Neural crest cell (in vitro differentiated cells): ENCODE measurements at regions not wholly inside any gene's neighbourhood (a gene's known extent, or its start where the extent isn't known, plus 50 kb on each side); places are given as distances from the start of the nearest gene placed in this dataset.

Source experiments
- DNase-seq: peaks from one replicate; pipeline ENCODE4 v3.0.0; 2021; ENCODE audit warnings: low read depth, mixed read lengths, low spot score
- H3K27ac Mint-ChIP-seq: one replicate; pipeline ENCODE4 v1.8.0; 2021; ENCODE audit warnings: mild to moderate bottlenecking, mixed read lengths; ENCODE audit not compliant: unreplicated experiment
- H3K27me3 Mint-ChIP-seq: 2 replicates; pipeline ENCODE4 v1.8.0; 2021; ENCODE audit warnings: low read depth, mild to moderate bottlenecking, mixed read lengths
- H3K36me3 Mint-ChIP-seq: 2 replicates; pipeline ENCODE4 v1.8.0; 2021; ENCODE audit warnings: low read depth, mild to moderate bottlenecking, mixed read lengths
- H3K4me1 Mint-ChIP-seq: 2 replicates; pipeline ENCODE4 v1.8.0; 2021; ENCODE audit warnings: mixed read lengths
- H3K4me3 Mint-ChIP-seq: one replicate; pipeline ENCODE4 v1.8.0; 2021; ENCODE audit warnings: mild to moderate bottlenecking, mixed read lengths
- H3K9me3 Mint-ChIP-seq: 2 replicates; pipeline ENCODE4 v1.8.0; 2021; ENCODE audit warnings: mixed read lengths
- TF ChIP-seq, protein P1 (sequence below): fragments of 200-600 bp; sonication (generic); conservative IDR thresholded peaks from 2 replicates; pipeline ENCODE4 v1.5.0; 2021; ENCODE audit warnings: antibody characterized with exemption, mild to moderate bottlenecking

DNA sequence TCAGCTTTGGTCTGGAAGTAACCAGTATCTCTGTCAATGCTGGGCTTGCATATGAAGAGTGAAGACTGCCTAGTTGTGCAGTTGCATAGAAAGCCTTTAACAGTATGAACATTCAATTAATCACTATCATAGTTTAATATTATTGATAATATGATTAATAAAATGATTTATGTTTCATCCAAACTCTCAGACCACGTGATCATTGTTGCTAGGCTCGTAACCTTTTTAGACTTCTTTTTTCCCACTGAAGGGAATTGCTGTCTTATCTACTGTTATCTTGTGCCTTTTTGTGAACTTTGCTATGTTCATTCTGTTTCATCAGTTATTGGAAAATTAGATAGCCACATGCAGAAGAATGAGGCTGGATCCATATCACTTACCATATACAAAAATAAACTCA is 536.4 kb upstream of the NOVA1 start:
- Mint-ChIP-seq H3K4me1 (no peaks in the 10 kb centered on the region), H3K4me3 (no peak overlapping the region), H3K27me3 (no peaks in the 10 kb centered on the region), H3K36me3 (no peaks in the 10 kb centered on the region), H3K9me3 (no peaks in the 10 kb centered on the region), H3K27ac (no peak overlapping the region)
- TF ChIP-seq, protein P1, sequence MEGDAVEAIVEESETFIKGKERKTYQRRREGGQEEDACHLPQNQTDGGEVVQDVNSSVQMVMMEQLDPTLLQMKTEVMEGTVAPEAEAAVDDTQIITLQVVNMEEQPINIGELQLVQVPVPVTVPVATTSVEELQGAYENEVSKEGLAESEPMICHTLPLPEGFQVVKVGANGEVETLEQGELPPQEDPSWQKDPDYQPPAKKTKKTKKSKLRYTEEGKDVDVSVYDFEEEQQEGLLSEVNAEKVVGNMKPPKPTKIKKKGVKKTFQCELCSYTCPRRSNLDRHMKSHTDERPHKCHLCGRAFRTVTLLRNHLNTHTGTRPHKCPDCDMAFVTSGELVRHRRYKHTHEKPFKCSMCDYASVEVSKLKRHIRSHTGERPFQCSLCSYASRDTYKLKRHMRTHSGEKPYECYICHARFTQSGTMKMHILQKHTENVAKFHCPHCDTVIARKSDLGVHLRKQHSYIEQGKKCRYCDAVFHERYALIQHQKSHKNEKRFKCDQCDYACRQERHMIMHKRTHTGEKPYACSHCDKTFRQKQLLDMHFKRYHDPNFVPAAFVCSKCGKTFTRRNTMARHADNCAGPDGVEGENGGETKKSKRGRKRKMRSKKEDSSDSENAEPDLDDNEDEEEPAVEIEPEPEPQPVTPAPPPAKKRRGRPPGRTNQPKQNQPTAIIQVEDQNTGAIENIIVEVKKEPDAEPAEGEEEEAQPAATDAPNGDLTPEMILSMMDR, result no peak
- no peak for DNase-seq

DNA sequence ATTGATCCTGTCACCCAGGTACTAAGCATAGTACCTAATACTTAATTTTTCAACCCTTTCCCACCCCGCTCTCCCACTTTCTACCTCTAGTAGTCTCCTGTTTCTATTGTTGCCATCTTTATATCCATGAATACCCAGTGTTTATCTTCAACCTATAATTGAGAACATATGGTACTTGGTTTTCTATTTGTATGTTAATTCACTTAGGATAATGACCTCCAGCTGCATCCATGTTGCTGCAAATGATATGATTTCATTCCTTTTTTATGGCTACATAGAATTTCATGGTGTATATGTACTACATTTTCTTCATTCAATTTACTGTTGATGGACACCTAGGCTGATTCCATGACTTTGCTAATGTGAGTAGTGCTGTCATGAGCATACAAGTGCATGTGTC is 547.3 kb upstream of the NOVA1 start:
- H3K27me3 Mint-ChIP-seq, result no peaks in the 10 kb centered on the region
- DNase-seq, result no peak
- peaks cover 4% of the 10 kb centered on the region for H3K4me1 Mint-ChIP-seq
- peaks cover 10% of the 10 kb centered on the region for H3K9me3 Mint-ChIP-seq
- TF ChIP-seq, protein P1, result no peak
- no peak overlapping the region for H3K4me3 Mint-ChIP-seq
- H3K27ac Mint-ChIP-seq, result no peak overlapping the region
- no peaks in the 10 kb centered on the region for H3K36me3 Mint-ChIP-seq

DNA sequence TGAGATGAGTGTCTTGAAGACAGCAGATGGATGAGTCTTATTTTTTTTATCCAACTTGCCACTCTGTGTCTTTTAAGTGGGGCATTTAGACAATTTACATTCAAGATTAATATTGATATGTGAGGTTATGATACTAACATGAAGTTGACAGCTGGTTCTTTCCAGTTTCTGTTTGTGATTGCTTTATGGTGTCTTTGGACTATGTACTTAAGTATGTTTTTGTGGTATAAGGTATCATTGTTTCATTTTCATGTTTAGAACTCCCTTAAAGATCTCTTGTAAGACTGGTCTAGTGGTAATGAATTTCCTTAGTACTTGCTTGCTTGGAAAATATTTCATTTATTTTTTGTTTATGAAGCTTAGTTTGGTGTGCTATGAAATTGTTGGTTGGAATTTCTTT is 550.3 kb upstream of the NOVA1 start:
- peaks cover 14% of the 10 kb centered on the region for H3K9me3 Mint-ChIP-seq
- no peak for DNase-seq
- no peaks in the 10 kb centered on the region for H3K27me3 Mint-ChIP-seq
- peaks cover 4% of the 10 kb centered on the region for H3K4me1 Mint-ChIP-seq
- TF ChIP-seq, protein P1, result no peak
- no peak overlapping the region for H3K27ac Mint-ChIP-seq
- H3K36me3 Mint-ChIP-seq, result no peaks in the 10 kb centered on the region
- H3K4me3 Mint-ChIP-seq, result no peak overlapping the region

DNA sequence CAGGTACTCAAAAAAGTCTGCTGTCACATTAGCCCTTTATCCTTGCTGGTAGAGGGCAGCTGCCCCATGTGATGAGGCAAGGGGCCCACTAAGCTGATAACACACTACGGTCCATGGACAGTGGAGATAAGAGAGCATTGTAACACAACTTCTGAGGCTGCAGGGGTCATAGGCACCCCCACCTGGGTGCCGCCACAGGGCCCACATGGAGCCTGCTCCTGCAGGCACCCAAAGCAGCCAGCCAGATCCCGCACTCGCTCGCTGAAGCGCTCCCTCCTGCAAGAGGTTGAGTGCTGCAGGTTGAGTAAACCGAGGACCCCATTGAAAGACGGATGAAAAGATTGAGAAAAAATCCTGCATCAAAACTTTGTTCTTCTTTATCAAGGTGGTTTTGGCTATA is 566.3 kb upstream of the NOVA1 start:
- DNase-seq, result no peak
- Mint-ChIP-seq H3K27ac (no peak overlapping the region), H3K4me1 (no peaks in the 10 kb centered on the region), H3K36me3 (peaks cover 7% of the 10 kb centered on the region), H3K9me3 (peaks cover 5% of the 10 kb centered on the region), H3K4me3 (no peak overlapping the region), H3K27me3 (no peaks in the 10 kb centered on the region)
- TF ChIP-seq, protein P1, result no peak

DNA sequence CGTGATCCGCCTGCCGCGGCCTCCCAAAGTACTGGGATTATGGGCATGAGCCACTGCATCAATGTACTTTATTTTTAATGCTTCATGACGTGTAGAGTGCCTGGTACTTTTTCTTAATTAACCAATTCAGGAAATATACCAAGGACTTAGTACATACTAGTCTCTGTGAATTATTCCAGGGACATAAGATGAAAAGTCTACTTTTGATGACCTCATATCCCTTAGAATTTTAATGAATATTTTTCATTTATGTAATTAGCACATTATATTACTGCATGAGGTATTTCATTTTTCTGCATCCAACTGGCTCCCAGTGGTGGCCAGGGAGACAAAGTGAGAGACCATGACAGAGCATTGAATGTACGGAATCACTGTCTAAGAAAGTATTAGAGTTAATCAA is 577.7 kb upstream of the NOVA1 start:
- H3K36me3 Mint-ChIP-seq, result no peaks in the 10 kb centered on the region
- no peak overlapping the region for H3K27ac Mint-ChIP-seq
- TF ChIP-seq, protein P1, result no peak
- H3K4me1 Mint-ChIP-seq, result no peaks in the 10 kb centered on the region
- no peaks in the 10 kb centered on the region for H3K27me3 Mint-ChIP-seq
- H3K9me3 Mint-ChIP-seq, result peaks cover 13% of the 10 kb centered on the region
- H3K4me3 Mint-ChIP-seq, result no peak overlapping the region
- no peak for DNase-seq

DNA sequence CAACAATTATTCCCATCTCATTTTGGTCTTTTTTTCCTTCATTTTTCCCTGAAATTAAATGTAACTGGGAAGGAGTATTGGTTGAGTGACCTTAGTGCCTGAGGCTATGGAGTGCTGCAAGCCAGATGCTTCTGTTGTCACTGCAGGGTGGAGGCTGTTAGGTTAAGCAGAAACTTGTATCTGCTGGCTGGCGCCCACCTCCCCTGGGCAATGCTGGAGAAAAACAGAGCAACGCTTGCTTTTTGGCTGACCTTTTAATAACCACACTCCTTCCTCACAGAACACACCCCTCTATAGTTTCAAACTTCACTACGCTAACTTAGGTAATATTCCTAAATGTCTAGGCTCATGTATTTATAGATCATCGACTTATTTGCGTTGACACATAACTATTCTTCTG is 583.5 kb upstream of the NOVA1 start:
- H3K27ac Mint-ChIP-seq, result no peak overlapping the region
- H3K4me3 Mint-ChIP-seq, result no peak overlapping the region
- DNase-seq, result no peak

More for the DNA sequence above, 583.5 kb upstream of the NOVA1 start:
- no peaks in the 10 kb centered on the region for H3K4me1 Mint-ChIP-seq
- no peaks in the 10 kb centered on the region for H3K36me3 Mint-ChIP-seq
- TF ChIP-seq, protein P1, result no peak
- H3K27me3 Mint-ChIP-seq, result no peaks in the 10 kb centered on the region
- H3K9me3 Mint-ChIP-seq, result peaks cover 2% of the 10 kb centered on the region
